K562 (cell line): ENCODE measurements at regions not wholly inside any gene's neighbourhood (a gene's known extent, or its start where the extent isn't known, plus 50 kb on each side); places are given as distances from the start of the nearest gene placed in this dataset.

Experiments used
- ARID1B ChIP-seq: fragments of 450-650 bp; IDR thresholded peaks from 2 replicates; pipeline ENCODE4 v1.6.1; 2016; ENCODE audit warnings: antibody characterized with exemption, mild to moderate bottlenecking, inconsistent platforms
- CBFA2T3 ChIP-seq: fragments of 450-650 bp; IDR thresholded peaks from 2 replicates; pipeline ENCODE4 v1.6.1; 2017
- CCNT2 ChIP-seq: IDR thresholded peaks from 2 replicates; pipeline ENCODE4 v1.6.1; 2011; ENCODE audit warnings: borderline replicate concordance, low read depth, mild to moderate bottlenecking, moderate library complexity, mixed read lengths, low read length; ENCODE audit not compliant: insufficient read length; ENCODE audit errors: extremely low read depth
- CREM ChIP-seq: IDR thresholded peaks from 2 replicates; pipeline ENCODE4 v1.6.1; 2014; ENCODE audit warnings: antibody characterized with exemption, low read depth
- GABPB1 ChIP-seq: sonication (generic); formaldehyde crosslinking; IDR thresholded peaks from 2 replicates; pipeline ENCODE4 v1.8.0; 2022; ENCODE audit warnings: mild to moderate bottlenecking, missing genetic modification reagents
- ILF3 ChIP-seq: fragments of 450-650 bp; IDR thresholded peaks from 2 replicates; pipeline ENCODE4 v1.6.1; 2018; ENCODE audit warnings: antibody characterized with exemption, mild to moderate bottlenecking, moderate library complexity, borderline replicate concordance
- LEF1 ChIP-seq: fragments of 450-650 bp; IDR thresholded peaks from 2 replicates; pipeline ENCODE4 v1.6.1; 2016; ENCODE audit warnings: mild to moderate bottlenecking
- MAFG ChIP-seq: fragments of 450-650 bp; conservative IDR thresholded peaks from 2 replicates; pipeline ENCODE4 v1.6.1; 2016; ENCODE audit warnings: missing genetic modification characterization, missing compliant biosample characterization
- MEIS2 ChIP-seq: fragments of 450-650 bp; IDR thresholded peaks from 2 replicates; pipeline ENCODE4 v1.6.1; 2014; ENCODE audit warnings: mild to moderate bottlenecking; ENCODE audit not compliant: partially characterized antibody
- MIER1 ChIP-seq: fragments of 450-650 bp; IDR thresholded peaks from 2 replicates; pipeline ENCODE4 v1.6.1; 2016; ENCODE audit warnings: antibody characterized with exemption, mild to moderate bottlenecking, low read depth
- PCBP1 ChIP-seq: fragments of 200-400 bp; formaldehyde crosslinking; IDR thresholded peaks from 2 replicates; pipeline ENCODE4 v1.6.1; 2018; ENCODE audit warnings: mild to moderate bottlenecking, low read depth, low read length; ENCODE audit not compliant: poor library complexity, severe bottlenecking
- SMARCA4 ChIP-seq: fragments of 450-650 bp; IDR thresholded peaks from 2 replicates; pipeline ENCODE4 v1.6.1; 2016
- TAL1 ChIP-seq: fragments of 450-650 bp; IDR thresholded peaks from 2 replicates; pipeline ENCODE4 v1.6.1; 2016; ENCODE audit warnings: mild to moderate bottlenecking
- TCF3 ChIP-seq: sonication (generic); formaldehyde crosslinking; IDR thresholded peaks from 2 replicates; pipeline ENCODE4 v1.4.0; 2020; ENCODE audit warnings: mild to moderate bottlenecking, missing genetic modification reagents
- ZNF217 ChIP-seq: sonication (generic); formaldehyde crosslinking; IDR thresholded peaks from 2 replicates; pipeline ENCODE4 v1.8.0; 2022; ENCODE audit warnings: mild to moderate bottlenecking, missing genetic modification reagents
- ZNF586 ChIP-seq: fragments of 450-650 bp; formaldehyde crosslinking; conservative IDR thresholded peaks from 2 replicates; pipeline ENCODE4 v1.4.0; 2020; ENCODE audit warnings: mild to moderate bottlenecking, moderate library complexity
- TF ChIP-seq, protein P1 (sequence below): fragments of 250-450 bp; sonication (Bioruptor Pico); IDR thresholded peaks from 2 replicates; pipeline ENCODE4 v1.5.0; 2021
- TF ChIP-seq, protein P2 (sequence below): fragments of 450-650 bp; IDR thresholded peaks from one replicate; pipeline ENCODE4 v1.6.1; 2018; ENCODE audit warnings: mild to moderate bottlenecking, moderate library complexity; ENCODE audit not compliant: partially characterized antibody
- TF ChIP-seq, protein P3 (sequence below), 2 experiments: fragments of 450-650 bp; IDR thresholded peaks; 2 replicates each; pipeline ENCODE4 v1.6.1; 2016
- TF ChIP-seq, protein P4 (sequence below): fragments of 250-450 bp; sonication (Bioruptor Pico); IDR thresholded peaks from 2 replicates; pipeline ENCODE4 v1.5.1; 2021; ENCODE audit warnings: mild to moderate bottlenecking
- TF ChIP-seq, protein P5 (sequence below): fragments of 250-450 bp; sonication (Bioruptor Pico); IDR thresholded peaks from 2 replicates; pipeline ENCODE4 v1.4.0; 2020; ENCODE audit warnings: borderline replicate concordance
- TF ChIP-seq, protein P6 (sequence below): fragments of 200-800 bp; sonication (Bioruptor generic); IDR thresholded peaks from 2 replicates; pipeline ENCODE4 v1.6.1; 2017; ENCODE audit warnings: missing genetic modification characterization, missing compliant biosample characterization

DNA sequence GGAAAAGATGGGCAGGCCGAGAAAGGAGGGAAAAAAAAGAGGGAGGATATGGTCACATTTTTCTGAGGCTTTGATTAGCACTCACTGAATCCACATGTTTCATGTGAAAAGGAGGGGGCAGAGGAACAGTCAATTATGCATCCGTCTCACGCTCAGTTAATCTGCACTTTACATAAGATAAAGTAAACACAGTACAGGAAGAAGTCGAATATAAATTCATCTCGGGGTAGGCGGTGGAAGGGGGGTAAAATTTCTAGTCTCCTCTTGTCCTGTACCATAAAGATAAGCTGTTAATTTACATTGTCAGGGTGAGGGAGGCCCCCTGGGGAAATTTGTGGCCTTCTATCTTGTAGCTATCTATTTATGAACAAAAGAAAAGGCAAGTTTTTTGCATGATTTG, 73.1 kb upstream of the CES5A start (continued):
- TF ChIP-seq, protein P1, sequence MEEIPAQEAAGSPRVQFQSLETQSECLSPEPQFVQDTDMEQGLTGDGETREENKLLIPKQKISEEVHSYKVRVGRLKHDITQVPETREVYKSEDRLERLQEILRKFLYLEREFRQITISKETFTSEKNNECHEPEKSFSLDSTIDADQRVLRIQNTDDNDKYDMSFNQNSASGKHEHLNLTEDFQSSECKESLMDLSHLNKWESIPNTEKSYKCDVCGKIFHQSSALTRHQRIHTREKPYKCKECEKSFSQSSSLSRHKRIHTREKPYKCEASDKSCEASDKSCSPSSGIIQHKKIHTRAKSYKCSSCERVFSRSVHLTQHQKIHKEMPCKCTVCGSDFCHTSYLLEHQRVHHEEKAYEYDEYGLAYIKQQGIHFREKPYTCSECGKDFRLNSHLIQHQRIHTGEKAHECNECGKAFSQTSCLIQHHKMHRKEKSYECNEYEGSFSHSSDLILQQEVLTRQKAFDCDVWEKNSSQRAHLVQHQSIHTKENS, result no peak
- TF ChIP-seq MAFG (tag) (no peak), SMARCA4 (peak; percentile 59; the same call in 1 of the 2 replicates), PCBP1 (no peak), GABPB1 (CRISPR knock-in tag) (no peak), ILF3 (no peak), TAL1 (peak; percentile 49), ZNF586 (no peak), CCNT2 (peak; percentile 20), MEIS2 (peak; percentile 63), CREM (0 out of 2 replicates have a peak, but pooled peaks have one; percentile 9), LEF1 (peak; percentile 52; the same call in 1 of the 2 replicates), TCF3 (CRISPR knock-in tag) (no peak), ZNF217 (CRISPR knock-in tag) (no peak), CBFA2T3 (peak; percentile 35; the same call in 1 of the 2 replicates), ARID1B (peak; percentile 72; the same call in 1 of the 2 replicates), MIER1 (no peak)
- TF ChIP-seq, protein P2, sequence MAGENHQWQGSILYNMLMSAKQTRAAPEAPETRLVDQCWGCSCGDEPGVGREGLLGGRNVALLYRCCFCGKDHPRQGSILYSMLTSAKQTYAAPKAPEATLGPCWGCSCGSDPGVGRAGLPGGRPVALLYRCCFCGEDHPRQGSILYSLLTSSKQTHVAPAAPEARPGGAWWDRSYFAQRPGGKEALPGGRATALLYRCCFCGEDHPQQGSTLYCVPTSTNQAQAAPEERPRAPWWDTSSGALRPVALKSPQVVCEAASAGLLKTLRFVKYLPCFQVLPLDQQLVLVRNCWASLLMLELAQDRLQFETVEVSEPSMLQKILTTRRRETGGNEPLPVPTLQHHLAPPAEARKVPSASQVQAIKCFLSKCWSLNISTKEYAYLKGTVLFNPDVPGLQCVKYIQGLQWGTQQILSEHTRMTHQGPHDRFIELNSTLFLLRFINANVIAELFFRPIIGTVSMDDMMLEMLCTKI, result no peak
- TF ChIP-seq, protein P3, sequence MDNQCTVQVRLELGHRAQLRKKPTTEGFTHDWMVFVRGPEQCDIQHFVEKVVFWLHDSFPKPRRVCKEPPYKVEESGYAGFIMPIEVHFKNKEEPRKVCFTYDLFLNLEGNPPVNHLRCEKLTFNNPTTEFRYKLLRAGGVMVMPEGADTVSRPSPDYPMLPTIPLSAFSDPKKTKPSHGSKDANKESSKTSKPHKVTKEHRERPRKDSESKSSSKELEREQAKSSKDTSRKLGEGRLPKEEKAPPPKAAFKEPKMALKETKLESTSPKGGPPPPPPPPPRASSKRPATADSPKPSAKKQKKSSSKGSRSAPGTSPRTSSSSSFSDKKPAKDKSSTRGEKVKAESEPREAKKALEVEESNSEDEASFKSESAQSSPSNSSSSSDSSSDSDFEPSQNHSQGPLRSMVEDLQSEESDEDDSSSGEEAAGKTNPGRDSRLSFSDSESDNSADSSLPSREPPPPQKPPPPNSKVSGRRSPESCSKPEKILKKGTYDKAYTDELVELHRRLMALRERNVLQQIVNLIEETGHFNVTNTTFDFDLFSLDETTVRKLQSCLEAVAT (IDR thresholded peaks at IDR 0.05), result no peak
- TF ChIP-seq, protein P4, sequence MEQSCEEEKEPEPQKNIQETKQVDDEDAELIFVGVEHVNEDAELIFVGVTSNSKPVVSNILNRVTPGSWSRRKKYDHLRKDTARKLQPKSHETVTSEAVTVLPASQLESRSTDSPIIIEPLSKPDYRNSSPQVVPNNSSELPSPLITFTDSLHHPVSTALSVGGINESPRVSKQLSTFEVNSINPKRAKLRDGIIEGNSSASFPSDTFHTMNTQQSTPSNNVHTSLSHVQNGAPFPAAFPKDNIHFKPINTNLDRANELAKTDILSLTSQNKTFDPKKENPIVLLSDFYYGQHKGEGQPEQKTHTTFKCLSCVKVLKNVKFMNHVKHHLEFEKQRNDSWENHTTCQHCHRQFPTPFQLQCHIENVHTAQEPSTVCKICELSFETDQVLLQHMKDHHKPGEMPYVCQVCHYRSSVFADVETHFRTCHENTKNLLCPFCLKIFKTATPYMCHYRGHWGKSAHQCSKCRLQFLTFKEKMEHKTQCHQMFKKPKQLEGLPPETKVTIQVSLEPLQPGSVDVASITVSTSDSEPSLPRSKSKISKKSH (CRISPR knock-in tag), result no peak
- TF ChIP-seq, protein P5, sequence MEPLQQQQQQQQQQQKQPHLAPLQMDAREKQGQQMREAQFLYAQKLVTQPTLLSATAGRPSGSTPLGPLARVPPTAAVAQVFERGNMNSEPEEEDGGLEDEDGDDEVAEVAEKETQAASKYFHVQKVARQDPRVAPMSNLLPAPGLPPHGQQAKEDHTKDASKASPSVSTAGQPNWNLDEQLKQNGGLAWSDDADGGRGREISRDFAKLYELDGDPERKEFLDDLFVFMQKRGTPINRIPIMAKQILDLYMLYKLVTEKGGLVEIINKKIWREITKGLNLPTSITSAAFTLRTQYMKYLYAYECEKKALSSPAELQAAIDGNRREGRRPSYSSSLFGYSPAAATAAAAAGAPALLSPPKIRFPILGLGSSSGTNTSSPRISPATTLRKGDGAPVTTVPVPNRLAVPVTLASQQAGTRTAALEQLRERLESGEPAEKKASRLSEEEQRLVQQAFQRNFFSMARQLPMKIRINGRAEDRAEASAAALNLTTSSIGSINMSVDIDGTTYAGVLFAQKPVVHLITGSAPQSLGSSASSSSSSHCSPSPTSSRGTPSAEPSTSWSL (CRISPR knock-in tag), result no peak
- TF ChIP-seq, protein P6, sequence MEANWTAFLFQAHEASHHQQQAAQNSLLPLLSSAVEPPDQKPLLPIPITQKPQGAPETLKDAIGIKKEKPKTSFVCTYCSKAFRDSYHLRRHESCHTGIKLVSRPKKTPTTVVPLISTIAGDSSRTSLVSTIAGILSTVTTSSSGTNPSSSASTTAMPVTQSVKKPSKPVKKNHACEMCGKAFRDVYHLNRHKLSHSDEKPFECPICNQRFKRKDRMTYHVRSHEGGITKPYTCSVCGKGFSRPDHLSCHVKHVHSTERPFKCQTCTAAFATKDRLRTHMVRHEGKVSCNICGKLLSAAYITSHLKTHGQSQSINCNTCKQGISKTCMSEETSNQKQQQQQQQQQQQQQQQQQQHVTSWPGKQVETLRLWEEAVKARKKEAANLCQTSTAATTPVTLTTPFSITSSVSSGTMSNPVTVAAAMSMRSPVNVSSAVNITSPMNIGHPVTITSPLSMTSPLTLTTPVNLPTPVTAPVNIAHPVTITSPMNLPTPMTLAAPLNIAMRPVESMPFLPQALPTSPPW, result peak; percentile 81
